Keratinocyte (primary cell): ENCODE measurements at regions not wholly inside any gene's neighbourhood (a gene's known extent, or its start where the extent isn't known, plus 50 kb on each side); places are given as distances from the start of the nearest gene placed in this dataset.
"Not testable (repeated sequence)": the region's sequence is repeated elsewhere in the genome, so short reads cannot be mapped to it uniquely, and the experiment has no call there.

Experiments
- DNase-seq: peaks from one replicate; pipeline ENCODE4 v3.0.0-alpha.2; 2011; ENCODE audit warnings: low read depth, missing footprints, low spot score
- FAIRE-seq: peaks from 2 replicates; lab custom pipeline; 2011; peaks lifted over from hg19 to GRCh38; lab: Jason Lieb, UNC
- H2AFZ ChIP-seq: 2 replicates; pipeline ENCODE4 v1.6.0; 2012; ENCODE audit warnings: low read length, control low read depth, inconsistent platforms; ENCODE audit not compliant: control insufficient read depth
- H3K27ac ChIP-seq: 2 replicates; pipeline ENCODE4 v1.5.1; 2011; ENCODE audit warnings: low read length; ENCODE audit not compliant: control insufficient read depth, insufficient read depth
- H3K27me3 ChIP-seq: 3 replicates; pipeline ENCODE4 v1.6.0; 2011; ENCODE audit warnings: low read length; ENCODE audit not compliant: control insufficient read depth, insufficient read depth; ENCODE audit errors: extremely low read depth
- H3K36me3 ChIP-seq, 2 experiments: 2 replicates in 1 of 2; 3 replicates in 1 of 2; pipeline ENCODE4 v1.5.1; 2011; ENCODE audit warnings: low read length in 2 of 2, mild to moderate bottlenecking in 1 of 2; ENCODE audit not compliant: control insufficient read depth in 2 of 2, insufficient read depth in 2 of 2; ENCODE audit errors: extremely low read depth in 1 of 2
- H3K4me1 ChIP-seq: 3 replicates; pipeline ENCODE4 v1.5.1; 2011; ENCODE audit warnings: low read length; ENCODE audit not compliant: control insufficient read depth, insufficient read depth; ENCODE audit errors: extremely low read depth
- H3K4me2 ChIP-seq: 3 replicates; pipeline ENCODE4 v1.6.0; 2011; ENCODE audit warnings: low read depth, low read length; ENCODE audit not compliant: control insufficient read depth, insufficient read depth; ENCODE audit errors: extremely low read depth
- H3K4me3 ChIP-seq, 3 experiments: fragments of 200-600 bp in 1 of 3; sonication (generic) in 1 of 3; 2 replicates in 2 of 3; 3 replicates in 1 of 3; pipeline ENCODE4 v1.5.1; 2011 to 2016; ENCODE audit warnings: low read length in 3 of 3, mild to moderate bottlenecking in 3 of 3, control low read depth in 2 of 3, inconsistent platforms in 1 of 3, low read depth in 1 of 3, mixed read lengths in 1 of 3, mixed run types in 1 of 3, moderate library complexity in 1 of 3; ENCODE audit not compliant: control insufficient read depth in 2 of 3, insufficient read depth in 2 of 3; ENCODE audit errors: extremely low read depth in 1 of 3
- H3K79me2 ChIP-seq: 2 replicates; pipeline ENCODE4 v1.6.0; 2012; ENCODE audit warnings: low read length; ENCODE audit not compliant: control insufficient read depth, insufficient read depth
- H3K9ac ChIP-seq: 3 replicates; pipeline ENCODE4 v1.6.0; 2011; ENCODE audit warnings: low read length; ENCODE audit not compliant: control insufficient read depth, insufficient read depth; ENCODE audit errors: extremely low read depth
- H3K9me1 ChIP-seq: 3 replicates; pipeline ENCODE4 v1.6.0; 2011; ENCODE audit warnings: low read length; ENCODE audit not compliant: control insufficient read depth, insufficient read depth; ENCODE audit errors: extremely low read depth
- H3K9me3 ChIP-seq: 2 replicates; pipeline ENCODE4 v1.5.1; 2012; ENCODE audit warnings: low read depth, low read length; ENCODE audit not compliant: control insufficient read depth
- H4K20me1 ChIP-seq: 3 replicates; pipeline ENCODE4 v1.6.0; 2011; ENCODE audit warnings: low read length; ENCODE audit not compliant: control insufficient read depth, insufficient read depth; ENCODE audit errors: extremely low read depth
- dilution Hi-C: fragments of 300-500 bp; cut with MboI; formaldehyde crosslinking; loops from one replicate; pipeline ENCODE4 v1.7.0; 2020; ENCODE audit warnings: low sequenced_read_pairs; ENCODE audit not compliant: extremely low pct_ligation_motif_present

- H3K4me1 ChIP-seq, H2AFZ ChIP-seq, H3K4me2 ChIP-seq, H3K27ac ChIP-seq, H3K4me3 ChIP-seq, DNase-seq, H3K9me3 ChIP-seq, H3K9me1 ChIP-seq, dilution Hi-C loops, H3K9ac ChIP-seq, H4K20me1 ChIP-seq, H3K79me2 ChIP-seq, H3K27me3 ChIP-seq, H3K36me3 ChIP-seq, FAIRE-seq: not testable (repeated sequence)
Observed at GRCh38 chr1:146686777-146687366, 251.3 kb upstream of the NBPF12 start.

- H3K79me2 ChIP-seq, H4K20me1 ChIP-seq, H3K27ac ChIP-seq, H3K9me3 ChIP-seq, H3K4me2 ChIP-seq, H3K27me3 ChIP-seq, H3K9ac ChIP-seq, H3K36me3 ChIP-seq, DNase-seq, dilution Hi-C loops, H2AFZ ChIP-seq, H3K9me1 ChIP-seq, H3K4me3 ChIP-seq, H3K4me1 ChIP-seq, FAIRE-seq: not testable (repeated sequence)
Observed at GRCh38 chr1:146683126-146683429, 255.0 kb upstream of the NBPF12 start.

- H4K20me1 ChIP-seq, DNase-seq, H3K4me3 ChIP-seq, H3K36me3 ChIP-seq, H2AFZ ChIP-seq, FAIRE-seq, H3K9me3 ChIP-seq, H3K9me1 ChIP-seq, H3K27me3 ChIP-seq, H3K4me1 ChIP-seq, dilution Hi-C loops, H3K79me2 ChIP-seq, H3K27ac ChIP-seq, H3K4me2 ChIP-seq, H3K9ac ChIP-seq: not testable (repeated sequence)
Observed at GRCh38 chr1:146682227-146683125, 255.6 kb upstream of the NBPF12 start.

- H3K79me2 ChIP-seq, H3K27ac ChIP-seq, H3K27me3 ChIP-seq, FAIRE-seq, H3K4me2 ChIP-seq, H4K20me1 ChIP-seq, H3K9me1 ChIP-seq, H3K9ac ChIP-seq, H3K4me3 ChIP-seq, DNase-seq, dilution Hi-C loops, H3K4me1 ChIP-seq, H3K36me3 ChIP-seq, H2AFZ ChIP-seq, H3K9me3 ChIP-seq: not testable (repeated sequence)
Observed at GRCh38 chr1:146673729-146674299, 264.3 kb upstream of the NBPF12 start.

GRCh38 chr1:146672608-146673007 is 265.5 kb upstream of the NBPF12 start:
- DNase-seq, H3K36me3 ChIP-seq, H3K9me1 ChIP-seq, FAIRE-seq, H3K79me2 ChIP-seq, H3K4me1 ChIP-seq, H3K4me3 ChIP-seq, H4K20me1 ChIP-seq, H3K27me3 ChIP-seq, H3K4me2 ChIP-seq, dilution Hi-C loops, H3K27ac ChIP-seq, H3K9ac ChIP-seq, H2AFZ ChIP-seq, H3K9me3 ChIP-seq: not testable (repeated sequence)
